ENCODE measurements at regions not wholly inside any gene's neighbourhood (a gene's known extent, or its start where the extent isn't known, plus 50 kb on each side); places are given as distances from the start of the nearest gene placed in this dataset.

DNA sequence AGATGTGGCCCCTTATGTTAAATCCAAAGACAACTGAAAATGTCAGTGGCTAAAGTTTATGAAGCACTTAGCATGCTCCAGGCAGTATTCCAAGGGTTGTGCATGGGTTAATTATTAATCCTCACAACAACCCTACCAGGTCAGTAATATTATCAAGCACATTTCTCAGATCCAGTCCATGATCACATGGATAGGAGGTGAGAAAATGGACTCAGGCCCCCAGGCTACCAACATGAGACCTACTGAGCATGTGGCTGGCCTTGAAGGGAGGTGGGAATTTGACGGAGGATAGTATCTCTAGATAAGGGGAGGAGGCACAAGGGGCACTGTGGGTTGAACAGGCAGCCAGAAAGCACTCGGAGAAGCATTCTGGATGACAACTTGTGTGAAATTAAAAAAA is 412.0 kb downstream of the MEIS1 start:
- no peak overlapping the region for H2AFZ ChIP-seq (ENCODE audit: low read depth, low read length)
- no peaks in the 10 kb centered on the region for H3K27me3 ChIP-seq (ENCODE audit: insufficient read depth, low read depth, low read length)
- H3K36me3 ChIP-seq (ENCODE audit: insufficient read depth, low read length), result no peaks in the 10 kb centered on the region
- H4K20me1 ChIP-seq (ENCODE audit: insufficient read depth), result no peaks in the 10 kb centered on the region
- H3K4me2 ChIP-seq (ENCODE audit: low read length), result no peak overlapping the region
- no peaks in the 10 kb centered on the region for H3K79me2 ChIP-seq (replicated peaks; ENCODE audit: insufficient read depth, low read length)
- H3K4me3 ChIP-seq (ENCODE audit: low read length), result no peak overlapping the region
- TF ChIP-seq TAF1 (IDR thresholded peaks at IDR 0.05; ENCODE audit: low read depth) (no peak), EP300 (conservative IDR thresholded peaks at IDR 0.05; ENCODE audit: poor library complexity, severe bottlenecking) (no peak), MXI1 (conservative IDR thresholded peaks at IDR 0.05; ENCODE audit: poor library complexity, severe bottlenecking) (no peak), EZH2 (IDR thresholded peaks at IDR 0.05; ENCODE audit: borderline replicate concordance, insufficient read depth, low read length, poor library complexity, severe bottlenecking) (no peak), SMC3 (conservative IDR thresholded peaks at IDR 0.05; ENCODE audit: poor library complexity) (no peak), POLR2AphosphoS5 (IDR thresholded peaks at IDR 0.05) (no peak), RAD21 (conservative IDR thresholded peaks at IDR 0.05) (no peak)
- TF ChIP-seq, protein P1, sequence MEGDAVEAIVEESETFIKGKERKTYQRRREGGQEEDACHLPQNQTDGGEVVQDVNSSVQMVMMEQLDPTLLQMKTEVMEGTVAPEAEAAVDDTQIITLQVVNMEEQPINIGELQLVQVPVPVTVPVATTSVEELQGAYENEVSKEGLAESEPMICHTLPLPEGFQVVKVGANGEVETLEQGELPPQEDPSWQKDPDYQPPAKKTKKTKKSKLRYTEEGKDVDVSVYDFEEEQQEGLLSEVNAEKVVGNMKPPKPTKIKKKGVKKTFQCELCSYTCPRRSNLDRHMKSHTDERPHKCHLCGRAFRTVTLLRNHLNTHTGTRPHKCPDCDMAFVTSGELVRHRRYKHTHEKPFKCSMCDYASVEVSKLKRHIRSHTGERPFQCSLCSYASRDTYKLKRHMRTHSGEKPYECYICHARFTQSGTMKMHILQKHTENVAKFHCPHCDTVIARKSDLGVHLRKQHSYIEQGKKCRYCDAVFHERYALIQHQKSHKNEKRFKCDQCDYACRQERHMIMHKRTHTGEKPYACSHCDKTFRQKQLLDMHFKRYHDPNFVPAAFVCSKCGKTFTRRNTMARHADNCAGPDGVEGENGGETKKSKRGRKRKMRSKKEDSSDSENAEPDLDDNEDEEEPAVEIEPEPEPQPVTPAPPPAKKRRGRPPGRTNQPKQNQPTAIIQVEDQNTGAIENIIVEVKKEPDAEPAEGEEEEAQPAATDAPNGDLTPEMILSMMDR (IDR thresholded peaks at IDR 0.05; ENCODE audit: poor library complexity, severe bottlenecking), result no peak
- TF ChIP-seq, protein P2, sequence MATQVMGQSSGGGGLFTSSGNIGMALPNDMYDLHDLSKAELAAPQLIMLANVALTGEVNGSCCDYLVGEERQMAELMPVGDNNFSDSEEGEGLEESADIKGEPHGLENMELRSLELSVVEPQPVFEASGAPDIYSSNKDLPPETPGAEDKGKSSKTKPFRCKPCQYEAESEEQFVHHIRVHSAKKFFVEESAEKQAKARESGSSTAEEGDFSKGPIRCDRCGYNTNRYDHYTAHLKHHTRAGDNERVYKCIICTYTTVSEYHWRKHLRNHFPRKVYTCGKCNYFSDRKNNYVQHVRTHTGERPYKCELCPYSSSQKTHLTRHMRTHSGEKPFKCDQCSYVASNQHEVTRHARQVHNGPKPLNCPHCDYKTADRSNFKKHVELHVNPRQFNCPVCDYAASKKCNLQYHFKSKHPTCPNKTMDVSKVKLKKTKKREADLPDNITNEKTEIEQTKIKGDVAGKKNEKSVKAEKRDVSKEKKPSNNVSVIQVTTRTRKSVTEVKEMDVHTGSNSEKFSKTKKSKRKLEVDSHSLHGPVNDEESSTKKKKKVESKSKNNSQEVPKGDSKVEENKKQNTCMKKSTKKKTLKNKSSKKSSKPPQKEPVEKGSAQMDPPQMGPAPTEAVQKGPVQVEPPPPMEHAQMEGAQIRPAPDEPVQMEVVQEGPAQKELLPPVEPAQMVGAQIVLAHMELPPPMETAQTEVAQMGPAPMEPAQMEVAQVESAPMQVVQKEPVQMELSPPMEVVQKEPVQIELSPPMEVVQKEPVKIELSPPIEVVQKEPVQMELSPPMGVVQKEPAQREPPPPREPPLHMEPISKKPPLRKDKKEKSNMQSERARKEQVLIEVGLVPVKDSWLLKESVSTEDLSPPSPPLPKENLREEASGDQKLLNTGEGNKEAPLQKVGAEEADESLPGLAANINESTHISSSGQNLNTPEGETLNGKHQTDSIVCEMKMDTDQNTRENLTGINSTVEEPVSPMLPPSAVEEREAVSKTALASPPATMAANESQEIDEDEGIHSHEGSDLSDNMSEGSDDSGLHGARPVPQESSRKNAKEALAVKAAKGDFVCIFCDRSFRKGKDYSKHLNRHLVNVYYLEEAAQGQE (IDR thresholded peaks at IDR 0.05; ENCODE audit: borderline replicate concordance), result no peak
- no peaks in the 10 kb centered on the region for H3K9me2 ChIP-seq (ENCODE audit: insufficient read depth, low read length)
- no peak overlapping the region for H3K9ac ChIP-seq (ENCODE audit: low read length)
- no peaks in the 10 kb centered on the region for H3F3A ChIP-seq (ENCODE audit: insufficient read depth, low read length, poor library complexity, severe bottlenecking)
- no peak overlapping the region for H3K27ac ChIP-seq (ENCODE audit: low read length)
- no peaks in the 10 kb centered on the region for H3K9me3 ChIP-seq (ENCODE audit: low read length)

GRCh38 chr2:66849153-66849755 is 414.3 kb downstream of the MEIS1 start:
- no peaks in the 10 kb centered on the region for H3K36me3 ChIP-seq (ENCODE audit: insufficient read depth, low read length)
- no peak overlapping the region for H3K4me3 ChIP-seq (ENCODE audit: low read length)
- no peaks in the 10 kb centered on the region for H4K20me1 ChIP-seq (ENCODE audit: insufficient read depth)
- H3F3A ChIP-seq (ENCODE audit: insufficient read depth, low read length, poor library complexity, severe bottlenecking), result no peaks in the 10 kb centered on the region
- no peaks in the 10 kb centered on the region for H3K27me3 ChIP-seq (ENCODE audit: insufficient read depth, low read depth, low read length)
- H3K9me2 ChIP-seq (ENCODE audit: insufficient read depth, low read length), result no peaks in the 10 kb centered on the region
- no peaks in the 10 kb centered on the region for H3K9me3 ChIP-seq (ENCODE audit: low read length)
- no peak for TF ChIP-seq TAF1 (IDR thresholded peaks at IDR 0.05; ENCODE audit: low read depth)
- TF ChIP-seq, protein P1 (IDR thresholded peaks at IDR 0.05; ENCODE audit: poor library complexity, severe bottlenecking), result no peak
- TF ChIP-seq EZH2 (IDR thresholded peaks at IDR 0.05; ENCODE audit: borderline replicate concordance, insufficient read depth, low read length, poor library complexity, severe bottlenecking), result no peak
- TF ChIP-seq RAD21 (conservative IDR thresholded peaks at IDR 0.05), result no peak
- TF ChIP-seq POLR2AphosphoS5 (IDR thresholded peaks at IDR 0.05), result no peak
- TF ChIP-seq SMC3 (conservative IDR thresholded peaks at IDR 0.05; ENCODE audit: poor library complexity), result no peak
- TF ChIP-seq, protein P2 (IDR thresholded peaks at IDR 0.05; ENCODE audit: borderline replicate concordance), result no peak
- TF ChIP-seq MXI1 (conservative IDR thresholded peaks at IDR 0.05; ENCODE audit: poor library complexity, severe bottlenecking), result no peak
- TF ChIP-seq EP300 (conservative IDR thresholded peaks at IDR 0.05; ENCODE audit: poor library complexity, severe bottlenecking), result no peak
- H3K27ac ChIP-seq (ENCODE audit: low read length), result no peak overlapping the region
- no peak overlapping the region for H3K9ac ChIP-seq (ENCODE audit: low read length)
- no peak overlapping the region for H3K4me2 ChIP-seq (ENCODE audit: low read length)
- no peaks in the 10 kb centered on the region for H3K79me2 ChIP-seq (replicated peaks; ENCODE audit: insufficient read depth, low read length)
- no peak overlapping the region for H2AFZ ChIP-seq (ENCODE audit: low read depth, low read length)
